Neuronal stem cell (in vitro differentiated cells): ENCODE measurements at regions not wholly inside any gene's neighbourhood (a gene's known extent, or its start where the extent isn't known, plus 50 kb on each side); places are given as distances from the start of the nearest gene placed in this dataset.

Experiments used
- DNase-seq: peaks from one replicate; pipeline ENCODE4 v3.0.0-alpha.2; 2013; ENCODE audit warnings: low spot score
- H2AFZ ChIP-seq: one replicate; pipeline ENCODE4 v1.6.1; 2013; ENCODE audit warnings: mild to moderate bottlenecking, low read length, inconsistent platforms
- H2AK5ac ChIP-seq: 2 replicates; pipeline ENCODE4 v1.6.1; 2013; ENCODE audit warnings: low read depth, mild to moderate bottlenecking, inconsistent platforms, low read length, moderate library complexity, mixed read lengths
- H2BK120ac ChIP-seq: 2 replicates; pipeline ENCODE4 v1.6.1; 2013; ENCODE audit warnings: low read depth, mild to moderate bottlenecking, inconsistent platforms, low read length, moderate library complexity, mixed read lengths
- H2BK12ac ChIP-seq: one replicate; pipeline ENCODE4 v1.6.1; 2013; ENCODE audit warnings: low read length, inconsistent platforms
- H2BK15ac ChIP-seq: 2 replicates; pipeline ENCODE4 v1.6.1; 2013; ENCODE audit warnings: mild to moderate bottlenecking, low read length, inconsistent platforms, mixed read lengths
- H2BK5ac ChIP-seq: one replicate; pipeline ENCODE4 v1.6.1; 2013; ENCODE audit warnings: inconsistent platforms, mild to moderate bottlenecking, low read length, moderate library complexity
- H3K14ac ChIP-seq: one replicate; pipeline ENCODE4 v1.6.1; 2013; ENCODE audit warnings: low read length, inconsistent platforms
- H3K18ac ChIP-seq: 2 replicates; pipeline ENCODE4 v1.6.1; 2013; ENCODE audit warnings: low read length, inconsistent platforms
- H3K23ac ChIP-seq: 2 replicates; pipeline ENCODE4 v1.6.1; 2013; ENCODE audit warnings: low read depth, mild to moderate bottlenecking, mixed read lengths, low read length, inconsistent platforms; ENCODE audit not compliant: poor library complexity
- H3K27ac ChIP-seq: replicated peaks from 3 replicates; pipeline ENCODE4 v1.5.1; 2013; ENCODE audit warnings: low read length, inconsistent platforms
- H3K27me3 ChIP-seq, 3 experiments: 2 replicates each; pipeline ENCODE4 v1.6.1; 2013; ENCODE audit warnings: low read length in 3 of 3, mild to moderate bottlenecking in 2 of 3, inconsistent platforms in 1 of 3, low read depth in 1 of 3, mixed read lengths in 1 of 3, moderate library complexity in 1 of 3; ENCODE audit not compliant: control insufficient read depth in 3 of 3, insufficient read depth in 3 of 3
- H3K36me3 ChIP-seq, 2 donors: replicated peaks in 1 of 2; 2 replicates each; pipeline ENCODE4 v1.6.1; 2013; ENCODE audit warnings: low read length in 2 of 2; ENCODE audit not compliant: control insufficient read depth in 2 of 2, insufficient read depth in 2 of 2
- H3K4ac ChIP-seq: 2 replicates; pipeline ENCODE4 v1.6.1; 2013; ENCODE audit warnings: inconsistent platforms, mild to moderate bottlenecking, low read length, moderate library complexity
- H3K4me1 ChIP-seq, 2 donors: 1 replicate in 1 of 2; 2 replicates in 1 of 2; pipeline ENCODE4 v1.6.1; 2013; ENCODE audit warnings: low read length in 2 of 2, low read depth in 1 of 2; ENCODE audit not compliant: control insufficient read depth in 2 of 2, insufficient read depth in 1 of 2
- H3K4me2 ChIP-seq: one replicate; pipeline ENCODE4 v1.6.1; 2013; ENCODE audit warnings: mild to moderate bottlenecking, low read length, inconsistent platforms; ENCODE audit not compliant: insufficient read depth, poor library complexity, severe bottlenecking
- H3K4me3 ChIP-seq, 2 donors: 2 replicates each; pipeline ENCODE4 v1.5.1; 2013; ENCODE audit warnings: low read length in 2 of 2, mild to moderate bottlenecking in 2 of 2, inconsistent platforms in 1 of 2, moderate library complexity in 1 of 2
- H3K79me1 ChIP-seq: one replicate; pipeline ENCODE4 v1.6.1; 2013; ENCODE audit warnings: low read depth, mild to moderate bottlenecking, inconsistent platforms, low read length, moderate library complexity
- H3K9ac ChIP-seq: one replicate; pipeline ENCODE4 v1.6.1; 2013; ENCODE audit warnings: mild to moderate bottlenecking, low read depth, low read length, inconsistent platforms; ENCODE audit not compliant: poor library complexity
- H3K9me3 ChIP-seq, 2 donors: replicated peaks in 1 of 2; 2 replicates each; pipeline versions ENCODE3 to v1.6.1; 2013; ENCODE audit warnings: low read length in 2 of 2, mild to moderate bottlenecking in 2 of 2, inconsistent platforms in 1 of 2, low read depth in 1 of 2, mixed read lengths in 1 of 2, moderate library complexity in 1 of 2; ENCODE audit not compliant: control insufficient read depth in 2 of 2, insufficient read depth in 1 of 2
- H4K8ac ChIP-seq: one replicate; pipeline ENCODE4 v1.6.1; 2013; ENCODE audit warnings: low read depth, mild to moderate bottlenecking, inconsistent platforms, low read length, moderate library complexity
- H4K91ac ChIP-seq: one replicate; pipeline ENCODE4 v1.6.1; 2013; ENCODE audit warnings: low read length, low read depth, mild to moderate bottlenecking, inconsistent platforms; ENCODE audit not compliant: poor library complexity
- WGBS, 2 donors: extraction: QIAGEN DNeasy Blood & Tissue Kit; methylation state at CpG; one replicate each; pipeline ENCODE4 v1.1.7; 2013; ENCODE audit warnings: missing lambda C conversion rate in 2 of 2, mixed read lengths in 1 of 2; ENCODE audit not compliant: insufficient read length in 2 of 2, insufficient replicate concordance in 1 of 2; ENCODE audit errors: extremely low coverage in 2 of 2; 5-methylcytosine and 5-hydroxymethylcytosine counted together

DNA sequence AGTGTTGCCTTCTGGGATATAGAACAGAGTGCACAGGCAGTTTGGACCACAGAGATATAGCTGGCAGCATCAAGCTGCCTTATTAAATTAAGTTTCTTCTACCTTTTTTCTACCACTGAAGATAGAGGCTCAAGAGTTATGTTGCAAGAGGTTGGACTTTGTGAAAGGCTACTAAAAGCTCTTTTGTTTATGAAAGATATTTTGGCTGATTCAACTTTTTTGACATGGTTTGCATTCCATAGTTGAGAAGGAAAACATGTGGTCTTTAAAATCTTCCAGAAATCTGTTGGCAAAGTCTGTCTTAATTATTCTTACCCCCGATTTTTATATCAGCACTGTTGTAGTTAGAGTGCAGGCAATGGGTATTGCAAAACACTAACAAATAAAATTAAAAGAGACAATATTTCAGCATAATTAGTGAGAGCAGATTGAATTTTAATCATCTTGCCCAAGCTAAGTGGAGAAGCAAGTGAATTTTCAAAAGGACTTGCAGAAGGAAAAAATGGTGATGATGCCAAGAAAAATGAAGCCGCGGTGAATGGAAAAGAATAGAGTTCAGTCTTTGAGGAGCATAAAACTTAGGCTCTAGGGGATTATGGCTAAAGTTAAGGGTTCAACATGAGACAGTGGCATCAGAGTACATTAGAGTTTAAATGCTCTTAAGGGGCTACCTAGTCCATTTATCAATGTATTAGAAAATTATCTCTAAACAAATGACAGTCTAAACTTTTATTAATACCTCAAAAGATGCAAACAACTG lies 450.9 kb upstream of the CNTNAP2 start:
- no CpG with 5 or more reads among the region's 3 CpGs for WGBS, 2 donors

DNA sequence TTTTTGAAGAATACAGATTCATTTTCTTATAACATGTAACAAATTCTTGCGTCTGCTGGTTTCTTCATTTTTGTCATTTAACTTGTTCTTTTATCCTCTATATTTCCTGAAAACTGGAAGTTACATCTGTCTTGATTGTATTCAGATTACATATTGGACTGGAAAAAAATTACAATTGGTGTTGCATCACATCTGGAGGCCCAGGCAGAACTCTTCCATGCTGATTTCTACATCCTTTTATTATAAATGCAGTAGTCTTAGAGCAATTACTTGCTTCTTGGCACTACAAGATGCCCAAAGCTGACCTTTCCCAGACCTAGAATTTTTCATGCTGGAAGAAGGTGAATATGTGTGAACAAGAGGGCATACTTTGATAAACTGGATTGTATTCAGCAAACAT lies 460.9 kb upstream of the CNTNAP2 start:
- Histone ChIP-seq H3K18ac (no peak overlapping the region), H3K27me3 (no peaks in the 10 kb centered on the region), H3K4me3 (no peak overlapping the region), H3K79me1 (no peaks in the 10 kb centered on the region), H2AFZ (no peak overlapping the region), H2BK120ac (no peak overlapping the region), H2BK15ac (no peak overlapping the region), H3K4ac (no peak overlapping the region), H3K4me2 (no peak overlapping the region), H3K9ac (no peak overlapping the region), H3K14ac (no peak overlapping the region), H4K8ac (no peak overlapping the region), H3K4me1 (no peaks in the 10 kb centered on the region), H2BK5ac (no peak overlapping the region), H2BK12ac (no peak overlapping the region), H3K36me3 (no peaks in the 10 kb centered on the region), H2AK5ac (no peak overlapping the region), H3K23ac (no peak overlapping the region), H4K91ac (no peak overlapping the region), H3K27ac (no peak overlapping the region), H3K9me3 (no peaks in the 10 kb centered on the region)
- DNase-seq = no peak
- WGBS, 2 donors = no CpG with 5 or more reads among the region's 1 CpG

More for the DNA sequence above, 450.9 kb upstream of the CNTNAP2 start:
- Histone ChIP-seq H3K9me3 (no peaks in the 10 kb centered on the region), H3K4me2 (no peak overlapping the region), H2AK5ac (no peak overlapping the region), H3K79me1 (no peaks in the 10 kb centered on the region), H4K91ac (no peak overlapping the region), H2BK12ac (no peak overlapping the region), H3K18ac (no peak overlapping the region), H2BK120ac (no peak overlapping the region), H3K4me3 (no peak overlapping the region), H4K8ac (no peak overlapping the region), H2BK15ac (no peak overlapping the region), H3K9ac (no peak overlapping the region), H3K14ac (no peak overlapping the region), H3K27me3 (no peaks in the 10 kb centered on the region), H3K4me1 (no peaks in the 10 kb centered on the region), H2AFZ (no peak overlapping the region), H3K27ac (no peak overlapping the region), H2BK5ac (no peak overlapping the region), H3K36me3 (no peaks in the 10 kb centered on the region), H3K4ac (no peak overlapping the region), H3K23ac (no peak overlapping the region)
- DNase-seq = no peak

GRCh38 chr7:145645135-145645515 lies 471.5 kb upstream of the CNTNAP2 start:
- Histone ChIP-seq H3K4ac (no peak overlapping the region), H2BK120ac (no peak overlapping the region), H2AFZ (no peak overlapping the region), H3K36me3 (no peaks in the 10 kb centered on the region), H3K79me1 (no peaks in the 10 kb centered on the region), H2BK12ac (no peak overlapping the region), H3K18ac (no peak overlapping the region), H2BK5ac (no peak overlapping the region), H3K9ac (no peak overlapping the region), H2AK5ac (no peak overlapping the region), H2BK15ac (no peak overlapping the region), H3K27ac (no peak overlapping the region), H4K91ac (no peak overlapping the region), H3K27me3 (no peaks in the 10 kb centered on the region), H3K4me3 (no peak overlapping the region), H4K8ac (no peak overlapping the region), H3K14ac (no peak overlapping the region), H3K4me1 (no peaks in the 10 kb centered on the region), H3K23ac (no peak overlapping the region), H3K4me2 (no peak overlapping the region), H3K9me3 (no peaks in the 10 kb centered on the region)
- no CpG with 5 or more reads among the region's 6 CpGs for WGBS, 2 donors
- DNase-seq = no peak

GRCh38 chr7:145644426-145645134 lies 472.0 kb upstream of the CNTNAP2 start:
- Histone ChIP-seq H2BK15ac (no peak overlapping the region), H2AFZ (no peak overlapping the region)

More at GRCh38 chr7:145644426-145645134, 472.0 kb upstream of the CNTNAP2 start:
- H2BK12ac ChIP-seq = no peak overlapping the region
- no peak overlapping the region for H2BK5ac ChIP-seq
- no peak overlapping the region for H2BK120ac ChIP-seq
- no peaks in the 10 kb centered on the region for H3K27me3 ChIP-seq
- H4K91ac ChIP-seq = no peak overlapping the region
- no peaks in the 10 kb centered on the region for H3K36me3 ChIP-seq
- no peak overlapping the region for H3K4me2 ChIP-seq
- H3K79me1 ChIP-seq = no peaks in the 10 kb centered on the region
- H3K14ac ChIP-seq = no peak overlapping the region
- no peaks in the 10 kb centered on the region for H3K9me3 ChIP-seq
- H3K4me1 ChIP-seq = no peaks in the 10 kb centered on the region
- H3K23ac ChIP-seq = no peak overlapping the region
- H3K9ac ChIP-seq = no peak overlapping the region
- no peak overlapping the region for H3K27ac ChIP-seq
- WGBS, 2 donors = no CpG with 5 or more reads among the region's 9 CpGs
- H2AK5ac ChIP-seq = no peak overlapping the region
- peak overlapping the region; percentile 45 for H3K18ac ChIP-seq
- no peak overlapping the region for H3K4ac ChIP-seq
- H4K8ac ChIP-seq = no peak overlapping the region
- no peak for DNase-seq
- no peak overlapping the region for H3K4me3 ChIP-seq
